Coronary artery (tissue), 2 donors: ENCODE measurements at regions not wholly inside any gene's neighbourhood (a gene's known extent, or its start where the extent isn't known, plus 50 kb on each side); places are given as distances from the start of the nearest gene placed in this dataset.

Experiments used
- DNase-seq: peaks from one replicate; pipeline ENCODE4 v3.0.0-alpha.2; 2017; ENCODE audit warnings: low spot score
- H3K27ac ChIP-seq, 2 donors: fragments of 200-600 bp; sonication (generic); one replicate each; pipeline ENCODE4 v1.5.1; 2016 to 2019
- H3K4me3 ChIP-seq: fragments of 200-600 bp; sonication (generic); 2 replicates; pipeline ENCODE4 v1.5.1; 2016; ENCODE audit warnings: mild to moderate bottlenecking, moderate library complexity
- TF ChIP-seq, protein P1 (sequence below): fragments of 200-600 bp; sonication (generic); IDR thresholded peaks from one replicate; pipeline ENCODE4 v1.5.1; 2019; ENCODE audit warnings: antibody characterized with exemption

DNA sequence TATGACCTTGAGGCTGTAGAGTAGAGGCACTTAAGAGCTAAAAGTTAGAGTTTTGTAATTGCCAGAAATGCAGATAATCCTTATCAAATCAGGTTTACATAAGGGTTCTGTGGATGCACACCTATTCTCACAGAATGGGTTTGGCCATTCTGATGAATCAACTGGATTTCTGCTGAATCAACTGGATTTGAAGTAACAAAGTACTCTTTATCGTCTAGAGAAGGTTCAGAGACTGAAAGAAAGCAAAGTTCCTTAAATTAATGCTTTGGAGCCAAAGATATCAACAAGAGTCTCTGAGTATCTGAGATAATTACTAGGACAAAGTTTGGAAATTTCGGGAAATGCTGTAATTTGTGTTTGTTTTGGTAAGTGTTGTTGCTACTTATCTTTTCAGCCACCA, 669.6 kb upstream of the ZNF608 start:
- Histone ChIP-seq H3K27ac (no peak overlapping the region), H3K4me3 (no peak overlapping the region)
- TF ChIP-seq, protein P1, sequence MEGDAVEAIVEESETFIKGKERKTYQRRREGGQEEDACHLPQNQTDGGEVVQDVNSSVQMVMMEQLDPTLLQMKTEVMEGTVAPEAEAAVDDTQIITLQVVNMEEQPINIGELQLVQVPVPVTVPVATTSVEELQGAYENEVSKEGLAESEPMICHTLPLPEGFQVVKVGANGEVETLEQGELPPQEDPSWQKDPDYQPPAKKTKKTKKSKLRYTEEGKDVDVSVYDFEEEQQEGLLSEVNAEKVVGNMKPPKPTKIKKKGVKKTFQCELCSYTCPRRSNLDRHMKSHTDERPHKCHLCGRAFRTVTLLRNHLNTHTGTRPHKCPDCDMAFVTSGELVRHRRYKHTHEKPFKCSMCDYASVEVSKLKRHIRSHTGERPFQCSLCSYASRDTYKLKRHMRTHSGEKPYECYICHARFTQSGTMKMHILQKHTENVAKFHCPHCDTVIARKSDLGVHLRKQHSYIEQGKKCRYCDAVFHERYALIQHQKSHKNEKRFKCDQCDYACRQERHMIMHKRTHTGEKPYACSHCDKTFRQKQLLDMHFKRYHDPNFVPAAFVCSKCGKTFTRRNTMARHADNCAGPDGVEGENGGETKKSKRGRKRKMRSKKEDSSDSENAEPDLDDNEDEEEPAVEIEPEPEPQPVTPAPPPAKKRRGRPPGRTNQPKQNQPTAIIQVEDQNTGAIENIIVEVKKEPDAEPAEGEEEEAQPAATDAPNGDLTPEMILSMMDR: no peak
- no peak for DNase-seq

DNA sequence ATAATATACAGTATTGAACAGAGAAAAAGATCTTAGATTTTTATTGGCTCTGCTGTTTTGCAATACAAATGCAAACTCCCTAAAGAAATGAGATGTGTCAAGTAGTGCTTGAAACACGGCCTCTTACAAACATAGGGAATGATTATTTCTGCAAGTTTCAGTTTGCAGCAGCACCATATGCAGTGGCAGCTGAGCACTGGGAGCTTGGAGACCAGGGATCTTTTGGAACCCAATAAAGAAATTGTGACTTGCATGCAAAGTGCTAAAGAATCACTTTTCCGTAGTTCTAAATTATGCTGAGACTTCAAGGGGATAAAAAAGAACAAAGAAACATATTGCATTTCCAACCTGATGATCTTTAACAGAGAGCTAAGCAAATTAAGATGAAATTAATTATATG, 674.6 kb upstream of the ZNF608 start:
- TF ChIP-seq, protein P1: no peak
- Histone ChIP-seq H3K27ac (no peak overlapping the region), H3K4me3 (no peak overlapping the region)
- DNase-seq: no peak

DNA sequence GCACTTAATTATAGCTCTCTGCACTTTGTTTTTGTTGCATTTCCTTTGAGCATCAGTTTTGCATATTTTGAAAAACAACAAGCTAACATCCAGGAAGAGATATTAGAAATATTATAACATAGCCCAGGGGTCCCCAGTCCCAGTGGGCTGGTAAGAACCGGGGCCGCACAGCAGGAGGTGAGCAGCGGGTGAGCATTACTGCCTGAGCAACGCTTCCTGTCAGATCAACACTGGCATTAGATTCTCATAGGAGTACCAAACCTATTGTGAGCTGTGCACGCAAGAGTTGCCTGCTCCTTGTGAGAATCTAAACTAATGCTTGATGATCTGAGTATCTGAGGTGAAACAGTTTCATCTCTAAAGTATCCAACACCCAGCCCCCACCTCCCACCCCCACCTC, 675.9 kb upstream of the ZNF608 start:
- TF ChIP-seq, protein P1: no peak
- Histone ChIP-seq H3K4me3 (no peak overlapping the region), H3K27ac (no peak overlapping the region)
- no peak for DNase-seq

DNA sequence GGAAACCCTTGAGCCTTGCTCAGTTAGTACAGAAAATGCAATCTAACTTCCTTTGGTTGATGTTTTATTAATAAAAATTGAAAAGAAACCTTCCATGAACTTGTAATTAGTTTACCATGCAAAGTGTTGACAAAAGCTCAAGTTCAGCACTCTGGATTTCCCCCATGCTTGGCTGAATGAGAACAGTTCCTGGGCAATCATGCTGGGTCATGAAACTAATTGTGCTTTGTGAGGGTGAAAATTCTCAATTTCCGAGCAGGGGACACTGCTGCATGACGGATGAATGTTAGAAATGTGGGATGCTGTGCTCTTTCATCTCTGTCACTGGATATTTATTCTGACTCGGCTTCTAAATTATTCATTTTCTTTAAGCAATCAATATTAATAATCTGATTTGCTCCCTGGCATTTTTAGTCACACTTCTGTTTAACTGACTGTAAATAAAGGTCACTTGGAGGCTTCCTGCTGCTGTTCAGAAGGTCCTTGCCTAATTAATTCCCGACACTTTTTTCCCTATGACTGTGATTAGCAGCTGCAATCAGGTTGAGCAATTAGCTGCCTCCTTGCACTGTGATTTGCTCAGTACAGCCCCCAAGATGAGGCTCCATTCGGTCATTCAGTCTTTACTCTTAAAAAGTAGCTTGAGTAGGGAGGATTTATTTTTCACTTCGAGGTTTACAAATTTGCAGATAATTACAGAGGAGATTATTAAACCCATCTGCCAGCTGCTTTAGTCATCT, 678.1 kb upstream of the ZNF608 start:
- TF ChIP-seq, protein P1: no peak
- Histone ChIP-seq H3K27ac (no peak overlapping the region), H3K4me3 (no peak overlapping the region)
- no peak for DNase-seq

DNA sequence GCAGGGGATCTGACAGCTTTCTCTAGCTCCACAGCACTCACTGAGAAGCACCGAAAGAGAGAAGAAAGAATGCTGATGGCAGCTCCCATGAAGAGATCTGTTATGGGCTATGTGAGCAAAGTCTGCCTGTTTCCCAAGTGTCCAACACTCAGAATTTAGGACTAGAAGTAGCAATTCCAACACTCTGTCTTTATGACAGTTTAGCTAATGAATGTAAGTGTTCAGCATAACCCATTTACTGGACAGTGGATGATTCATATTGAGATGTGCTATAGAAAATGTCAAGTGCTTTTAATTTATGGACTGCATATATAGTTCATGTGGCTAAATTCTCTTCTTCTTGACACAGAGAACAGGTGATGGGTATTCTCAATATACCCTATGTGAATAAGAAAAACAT, 683.1 kb upstream of the ZNF608 start:
- Histone ChIP-seq H3K4me3 (no peak overlapping the region), H3K27ac (no peak overlapping the region)
- TF ChIP-seq, protein P1: no peak
- DNase-seq: no peak

DNA sequence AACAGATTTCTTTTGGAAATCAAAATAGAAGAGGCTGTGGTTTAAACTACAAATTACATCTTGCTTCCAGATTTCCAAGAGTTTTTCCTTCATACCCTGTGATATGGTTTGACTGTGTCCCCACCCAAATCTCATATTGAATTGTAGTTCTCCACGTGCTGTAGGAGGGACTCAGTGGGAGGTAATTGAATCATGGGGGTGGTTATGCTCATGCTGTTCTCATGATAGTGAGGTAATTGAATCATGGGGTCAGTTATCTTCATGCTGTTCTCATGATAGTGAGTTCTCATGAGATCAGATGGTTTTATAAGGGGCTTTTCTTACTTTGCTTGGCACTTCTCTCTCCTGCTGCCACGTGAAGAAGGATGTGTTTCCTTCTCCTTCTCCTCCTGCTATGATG, 687.0 kb upstream of the ZNF608 start:
- Histone ChIP-seq H3K4me3 (no peak overlapping the region), H3K27ac (no peak overlapping the region)
- no peak for DNase-seq
- TF ChIP-seq, protein P1: no peak

DNA sequence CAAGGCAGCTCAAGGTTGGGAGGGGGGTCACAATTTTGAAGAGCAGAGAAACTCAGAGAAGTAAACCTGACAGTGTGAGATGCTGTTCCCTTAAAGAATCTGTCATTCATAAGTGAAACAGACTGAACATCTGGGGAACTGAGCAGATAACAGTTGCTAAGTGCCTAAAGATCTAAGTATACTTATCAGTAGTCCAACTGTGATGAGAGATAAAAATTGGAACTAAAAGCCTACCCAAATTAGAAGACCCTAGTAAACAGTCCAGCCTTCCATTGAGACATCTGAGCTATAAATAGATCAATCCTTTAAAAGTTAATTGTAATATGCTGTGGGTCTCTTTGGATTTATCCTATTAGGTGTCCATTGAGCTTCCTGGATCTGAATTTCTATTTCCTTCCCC, 692.8 kb upstream of the ZNF608 start:
- no peak for DNase-seq
- no peak overlapping the region for H3K4me3 ChIP-seq
- TF ChIP-seq, protein P1: no peak
- no peak overlapping the region for H3K27ac ChIP-seq
